Gastroesophageal sphincter (tissue), 4 donors: ENCODE measurements at regions not wholly inside any gene's neighbourhood (a gene's known extent, or its start where the extent isn't known, plus 50 kb on each side); places are given as distances from the start of the nearest gene placed in this dataset.

ENCODE experiments used
- ATAC-seq: fragments of 150-250 bp; one replicate; pipeline ENCODE4 v1.9.1; 2016; ENCODE audit warnings: mild to moderate bottlenecking, moderate library complexity
- H3K27ac ChIP-seq, 4 donors: fragments of 200-600 bp; sonication (generic) in 3 of 4; 1 replicate in 3 of 4; 2 replicates in 1 of 4; pipeline ENCODE4 v1.5.1; 2016 to 2019
- H3K27me3 ChIP-seq: fragments of 200-600 bp; sonication (generic); one replicate; pipeline ENCODE4 v1.5.1; 2019
- H3K36me3 ChIP-seq, 2 donors: fragments of 200-600 bp; sonication (generic); one replicate each; pipeline ENCODE4 v1.5.1; 2019; ENCODE audit warnings: control low read depth in 1 of 2
- H3K4me1 ChIP-seq, 3 donors: fragments of 200-600 bp; sonication (generic); 1 replicate in 2 of 3; 2 replicates in 1 of 3; pipeline ENCODE4 v1.5.1; 2016 to 2019; ENCODE audit warnings: control low read depth in 2 of 3
- H3K4me3 ChIP-seq, 2 donors: fragments of 200-600 bp; sonication (generic); one replicate each; pipeline ENCODE4 v1.5.1; 2019; ENCODE audit warnings: mild to moderate bottlenecking in 1 of 2, moderate library complexity in 1 of 2
- H3K9me3 ChIP-seq, 3 donors: fragments of 200-600 bp; sonication (generic); one replicate each; pipeline ENCODE4 v1.5.1; 2017 to 2019; ENCODE audit warnings: control low read depth in 2 of 3
- EP300 ChIP-seq: sonication (generic); formaldehyde crosslinking; IDR thresholded peaks from one replicate; pipeline ENCODE4 v1.6.1; 2017; ENCODE audit warnings: antibody characterized with exemption, mild to moderate bottlenecking
- POLR2A ChIP-seq, 2 donors: fragments of 450-650 bp; IDR thresholded peaks; one replicate each; pipeline ENCODE4 v1.6.1; 2017; ENCODE audit warnings: antibody characterized with exemption in 2 of 2, mild to moderate bottlenecking in 2 of 2, moderate library complexity in 1 of 2
- POLR2AphosphoS5 ChIP-seq: sonication (generic); formaldehyde crosslinking; IDR thresholded peaks from one replicate; pipeline ENCODE4 v1.6.1; 2017; ENCODE audit warnings: antibody characterized with exemption
- WGBS, 2 donors: methylation state at CpG; one replicate each; pipeline ENCODE4 v1.1.5; 2018; ENCODE audit warnings: low coverage in 1 of 2; 5-methylcytosine and 5-hydroxymethylcytosine counted together
- TF ChIP-seq, protein P1 (sequence below), 4 experiments: fragments of 200-600 bp in 2 of 4; fragments of 450-650 bp in 2 of 4; sonication (generic) in 1 of 4; IDR thresholded peaks; one replicate each; pipeline ENCODE4 v1.5.1; 2017 to 2019; ENCODE audit warnings: antibody characterized with exemption in 4 of 4, mild to moderate bottlenecking in 2 of 4, moderate library complexity in 2 of 4

DNA sequence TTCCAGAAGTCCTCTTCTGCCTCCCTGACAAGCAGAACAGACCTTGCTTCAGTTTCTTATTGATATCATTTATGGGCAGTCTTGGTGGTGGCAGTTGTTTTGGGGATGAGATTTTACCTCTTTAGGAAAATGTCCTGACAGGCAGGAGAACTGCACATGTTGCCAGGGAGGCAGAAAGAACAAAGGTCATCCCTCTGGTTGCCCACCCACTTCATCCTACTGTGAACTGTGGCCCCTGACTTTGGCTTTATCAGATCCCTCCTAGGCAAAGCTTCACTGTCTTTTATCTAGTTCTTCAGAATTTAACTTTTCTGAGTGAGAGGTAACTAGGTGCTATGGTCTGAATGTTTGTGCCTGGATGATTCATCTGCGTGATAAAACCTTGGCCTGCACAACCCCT lies 2071.3 kb upstream of the CELF4 start:
- Histone ChIP-seq H3K27me3 (no peaks in the 10 kb centered on the region), H3K4me3 (no peak overlapping the region), H3K4me1 (no peaks in the 10 kb centered on the region), H3K36me3 (no peaks in the 10 kb centered on the region), H3K27ac (no peak overlapping the region), H3K9me3 (no peaks in the 10 kb centered on the region)
- TF ChIP-seq POLR2AphosphoS5 = no peak
- no peak for TF ChIP-seq POLR2A (IDR thresholded peaks at IDR 0.05)
- TF ChIP-seq EP300 = no peak
- TF ChIP-seq, protein P1, sequence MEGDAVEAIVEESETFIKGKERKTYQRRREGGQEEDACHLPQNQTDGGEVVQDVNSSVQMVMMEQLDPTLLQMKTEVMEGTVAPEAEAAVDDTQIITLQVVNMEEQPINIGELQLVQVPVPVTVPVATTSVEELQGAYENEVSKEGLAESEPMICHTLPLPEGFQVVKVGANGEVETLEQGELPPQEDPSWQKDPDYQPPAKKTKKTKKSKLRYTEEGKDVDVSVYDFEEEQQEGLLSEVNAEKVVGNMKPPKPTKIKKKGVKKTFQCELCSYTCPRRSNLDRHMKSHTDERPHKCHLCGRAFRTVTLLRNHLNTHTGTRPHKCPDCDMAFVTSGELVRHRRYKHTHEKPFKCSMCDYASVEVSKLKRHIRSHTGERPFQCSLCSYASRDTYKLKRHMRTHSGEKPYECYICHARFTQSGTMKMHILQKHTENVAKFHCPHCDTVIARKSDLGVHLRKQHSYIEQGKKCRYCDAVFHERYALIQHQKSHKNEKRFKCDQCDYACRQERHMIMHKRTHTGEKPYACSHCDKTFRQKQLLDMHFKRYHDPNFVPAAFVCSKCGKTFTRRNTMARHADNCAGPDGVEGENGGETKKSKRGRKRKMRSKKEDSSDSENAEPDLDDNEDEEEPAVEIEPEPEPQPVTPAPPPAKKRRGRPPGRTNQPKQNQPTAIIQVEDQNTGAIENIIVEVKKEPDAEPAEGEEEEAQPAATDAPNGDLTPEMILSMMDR (IDR thresholded peaks at IDR 0.05) = no peak
- 83 to 90% methylated on average over 1 of the region's 1 CpG for WGBS, 2 donors
- no peak for ATAC-seq

DNA sequence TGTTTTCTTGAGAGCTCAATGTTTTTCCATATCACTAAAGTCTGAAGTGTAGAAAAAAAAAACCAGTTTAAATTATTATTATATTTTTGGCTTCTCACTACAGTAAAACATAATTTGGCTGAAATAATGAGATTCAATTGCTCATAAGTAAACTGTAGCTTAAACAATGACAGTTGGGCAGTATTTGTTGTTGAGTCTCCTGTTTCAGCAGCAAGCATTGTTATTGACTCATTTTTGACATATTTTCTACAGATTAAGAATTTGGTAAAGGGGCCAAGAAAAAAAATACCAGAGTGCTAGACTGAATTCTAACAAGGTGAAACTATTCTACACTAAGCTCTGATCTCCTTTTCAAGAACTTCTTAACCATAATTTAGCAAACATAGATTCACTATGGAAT lies 2070.4 kb upstream of the CELF4 start:
- Histone ChIP-seq H3K27me3 (no peaks in the 10 kb centered on the region), H3K4me3 (no peak overlapping the region), H3K4me1 (no peaks in the 10 kb centered on the region), H3K27ac (no peak overlapping the region), H3K36me3 (no peaks in the 10 kb centered on the region), H3K9me3 (no peaks in the 10 kb centered on the region)
- TF ChIP-seq EP300 = no peak
- no peak for TF ChIP-seq POLR2A (IDR thresholded peaks at IDR 0.05)
- TF ChIP-seq POLR2AphosphoS5 = no peak
- TF ChIP-seq, protein P1 (IDR thresholded peaks at IDR 0.05) = no peak
- ATAC-seq = no peak

DNA sequence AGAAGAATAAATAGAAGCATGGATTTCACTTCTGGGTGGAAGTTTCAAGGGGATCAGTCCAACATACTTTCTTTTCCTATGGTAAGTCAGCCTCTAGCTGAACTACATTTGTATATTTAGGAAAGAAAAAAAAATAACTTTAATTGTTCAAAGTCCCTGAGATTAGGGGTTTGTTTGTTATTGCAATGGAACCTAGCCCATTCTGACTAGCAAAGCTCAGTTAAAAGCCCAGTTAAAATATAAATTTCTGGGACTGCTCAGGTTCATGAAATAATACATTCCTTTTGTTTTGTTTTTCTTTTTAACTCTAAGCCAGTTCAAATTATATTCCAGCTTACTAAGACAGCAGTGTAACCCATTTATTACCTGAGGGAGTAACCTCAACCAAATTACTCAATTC lies 2069.6 kb upstream of the CELF4 start:
- Histone ChIP-seq H3K4me3 (no peak overlapping the region), H3K4me1 (no peaks in the 10 kb centered on the region), H3K27me3 (no peaks in the 10 kb centered on the region), H3K9me3 (no peaks in the 10 kb centered on the region), H3K36me3 (no peaks in the 10 kb centered on the region), H3K27ac (no peak overlapping the region)
- TF ChIP-seq, protein P1 (IDR thresholded peaks at IDR 0.05) = no peak
- TF ChIP-seq POLR2AphosphoS5 = no peak
- no peak for TF ChIP-seq EP300
- no peak for ATAC-seq

DNA sequence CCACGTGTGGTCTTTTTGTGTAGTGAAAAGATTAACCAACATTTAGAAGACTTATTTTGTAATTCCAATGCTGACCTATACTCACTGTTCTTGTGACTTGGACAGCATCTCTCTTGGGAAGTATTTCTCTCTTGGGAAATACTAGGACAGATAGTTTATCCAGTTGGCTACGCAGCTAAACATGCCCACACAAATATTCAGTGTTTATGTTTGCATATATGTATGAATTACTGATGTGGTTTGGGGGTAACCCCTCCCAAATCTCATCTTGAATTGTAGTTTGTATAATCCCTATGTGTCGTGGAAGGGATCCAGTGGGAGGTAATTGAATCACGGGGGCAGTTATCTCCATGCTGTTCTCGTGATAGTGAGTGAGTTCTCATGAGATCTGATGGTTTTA lies 2062.3 kb upstream of the CELF4 start:
- Histone ChIP-seq H3K4me1 (no peaks in the 10 kb centered on the region), H3K36me3 (no peaks in the 10 kb centered on the region), H3K27me3 (no peaks in the 10 kb centered on the region), H3K4me3 (no peak overlapping the region), H3K27ac (no peak overlapping the region), H3K9me3 (no peaks in the 10 kb centered on the region)
- WGBS, 2 donors = 79 to 83% methylated on average over 3 to 5 of the region's 5 CpGs
- TF ChIP-seq EP300 (no peak), POLR2A (IDR thresholded peaks at IDR 0.05) (no peak)
- ATAC-seq = no peak

DNA sequence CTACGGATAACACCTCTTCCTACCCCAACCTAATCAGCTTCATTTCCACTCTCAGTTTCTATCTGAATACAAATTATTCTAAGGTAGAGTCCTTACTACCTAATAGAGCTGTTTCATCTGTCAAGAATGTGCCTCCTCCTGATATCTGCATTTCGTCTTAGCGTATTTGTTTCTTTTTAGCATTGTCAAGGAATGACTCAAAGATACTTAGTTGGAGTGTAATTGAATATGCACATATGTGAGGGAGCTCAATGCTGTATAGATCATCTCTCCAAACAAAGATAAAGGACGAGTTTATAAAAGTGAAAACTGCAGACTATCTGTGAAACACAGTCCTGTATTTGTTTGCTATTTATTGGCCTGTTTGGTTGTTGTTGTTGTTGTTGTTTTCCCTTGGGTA lies 2059.4 kb upstream of the CELF4 start:
- Histone ChIP-seq H3K36me3 (no peaks in the 10 kb centered on the region), H3K4me3 (no peak overlapping the region), H3K27ac (no peak overlapping the region), H3K27me3 (no peaks in the 10 kb centered on the region), H3K4me1 (no peaks in the 10 kb centered on the region), H3K9me3 (no peaks in the 10 kb centered on the region)
- no peak for TF ChIP-seq POLR2AphosphoS5
- TF ChIP-seq, protein P1 (IDR thresholded peaks at IDR 0.05) = no peak
- TF ChIP-seq EP300 = no peak
- TF ChIP-seq POLR2A (IDR thresholded peaks at IDR 0.05) = no peak
- 54 to 58% methylated on average over 4 of the region's 4 CpGs for WGBS, 2 donors
- ATAC-seq = no peak

DNA sequence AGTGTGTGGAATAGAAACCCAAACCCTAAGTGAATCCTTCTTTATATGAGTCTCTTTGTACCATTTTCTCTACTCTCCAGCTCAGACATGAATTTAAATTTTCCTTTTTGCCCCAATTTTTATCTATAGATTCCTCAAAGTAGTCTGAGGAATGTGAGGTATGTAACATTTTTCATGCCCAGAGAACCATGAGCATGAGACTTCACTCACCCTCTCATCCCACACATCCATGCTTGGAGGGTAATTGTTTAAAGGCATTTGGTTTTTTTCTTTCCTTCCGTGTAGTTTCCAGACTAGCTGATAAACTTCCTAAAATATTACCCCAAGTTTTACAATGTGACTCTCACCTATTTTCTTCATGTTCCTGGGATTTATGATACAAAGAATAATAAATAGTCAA lies 2056.8 kb upstream of the CELF4 start:
- no peaks in the 10 kb centered on the region for H3K4me1 ChIP-seq
- no peaks in the 10 kb centered on the region for H3K27me3 ChIP-seq
- no peak overlapping the region for H3K27ac ChIP-seq
- H3K9me3 ChIP-seq = peaks cover 0 to 7% (median 0%) of the 10 kb centered on the region in 3 donors
- TF ChIP-seq POLR2AphosphoS5 (no peak), POLR2A (IDR thresholded peaks at IDR 0.05) (no peak), EP300 (no peak)
- TF ChIP-seq, protein P1 (IDR thresholded peaks at IDR 0.05) = no peak
- 100% methylated on average over 1 of the region's 1 CpG for WGBS, 2 donors
- no peak for ATAC-seq
- no peak overlapping the region for H3K4me3 ChIP-seq
- H3K36me3 ChIP-seq = no peaks in the 10 kb centered on the region
